Tibial artery (tissue), 4 donors: ENCODE measurements at regions not wholly inside any gene's neighbourhood (a gene's known extent, or its start where the extent isn't known, plus 50 kb on each side); places are given as distances from the start of the nearest gene placed in this dataset.

Source experiments
- DNase-seq, 2 donors: peaks; one replicate each; pipeline ENCODE4 v3.0.0-alpha.2; 2019
- H3K27ac ChIP-seq, 2 donors: fragments of 200-600 bp; sonication (generic) in 1 of 2; 1 replicate in 1 of 2; 2 replicates in 1 of 2; pipeline ENCODE4 v1.5.1; 2018 to 2019; ENCODE audit warnings: mild to moderate bottlenecking in 1 of 2
- H3K27me3 ChIP-seq, 2 donors: fragments of 200-600 bp; sonication (generic) in 1 of 2; one replicate each; pipeline versions ENCODE4 v1.5.1 to v1.6.0; 2016 to 2019
- H3K36me3 ChIP-seq, 3 donors: fragments of 200-600 bp; sonication (generic) in 2 of 3; one replicate each; pipeline ENCODE4 v1.5.1; 2016 to 2019; ENCODE audit warnings: mild to moderate bottlenecking in 2 of 3
- H3K4me1 ChIP-seq, 4 donors: fragments of 200-600 bp; sonication (generic) in 2 of 4; 1 replicate in 3 of 4; 2 replicates in 1 of 4; pipeline ENCODE4 v1.5.1; 2016 to 2019
- H3K4me3 ChIP-seq, 2 donors: fragments of 200-600 bp; sonication (generic) in 1 of 2; 1 replicate in 1 of 2; 2 replicates in 1 of 2; pipeline ENCODE4 v1.5.1; 2018 to 2019; ENCODE audit warnings: mild to moderate bottlenecking in 2 of 2
- H3K9me3 ChIP-seq, 3 donors: fragments of 200-600 bp; sonication (generic) in 1 of 3; one replicate each; pipeline ENCODE4 v1.5.1; 2016 to 2019
- CTCF ChIP-seq, 2 experiments: fragments of 200-600 bp in 1 of 2; fragments of 450-650 bp in 1 of 2; IDR thresholded peaks; one replicate each; pipeline ENCODE4 v1.5.1; 2017 to 2019; ENCODE audit warnings: antibody characterized with exemption in 2 of 2, mild to moderate bottlenecking in 1 of 2, moderate library complexity in 1 of 2
- intact Hi-C: fragments of 100-400 bp; cut with DNase I; formaldehyde crosslinking; loops from one replicate; pipeline ENCODE4 v1.15.0; 2023; ENCODE audit warnings: low total_unique reads

GRCh38 chr7:86978808-86979506, 80.5 kb downstream of the ELAPOR2 start:
- DNase-seq: no peak
- Histone ChIP-seq H3K27me3 (no peaks in the 10 kb centered on the region), H3K27ac (no peak overlapping the region), H3K4me1 (no peaks in the 10 kb centered on the region), H3K36me3 (no peaks in the 10 kb centered on the region), H3K4me3 (no peak overlapping the region), H3K9me3 (no peaks in the 10 kb centered on the region)
- intact Hi-C loops: no loop called here
- TF ChIP-seq CTCF (IDR thresholded peaks at IDR 0.05): no peak

GRCh38 chr7:86976958-86977357, 82.5 kb downstream of the ELAPOR2 start:
- Histone ChIP-seq H3K27ac (no peak overlapping the region), H3K9me3 (no peaks in the 10 kb centered on the region), H3K27me3 (no peaks in the 10 kb centered on the region), H3K36me3 (no peaks in the 10 kb centered on the region), H3K4me3 (no peak overlapping the region), H3K4me1 (no peaks in the 10 kb centered on the region)
- TF ChIP-seq CTCF (IDR thresholded peaks at IDR 0.05): no peak
- intact Hi-C loops: no loop called here
- no peak for DNase-seq

- Histone ChIP-seq H3K27ac (no peak overlapping the region), H3K27me3 (no peaks in the 10 kb centered on the region), H3K4me3 (no peak overlapping the region), H3K4me1 (no peaks in the 10 kb centered on the region), H3K36me3 (no peaks in the 10 kb centered on the region), H3K9me3 (no peaks in the 10 kb centered on the region)
- no peak for DNase-seq
- TF ChIP-seq CTCF (IDR thresholded peaks at IDR 0.05): no peak
- intact Hi-C loops: no loop called here
Measured at GRCh38 chr7:86975914-86976313, 83.5 kb downstream of the ELAPOR2 start.

GRCh38 chr7:86975449-86975848, 84.0 kb downstream of the ELAPOR2 start:
- H3K4me3 ChIP-seq: no peak overlapping the region

GRCh38 chr7:86972072-86972471, 87.4 kb downstream of the ELAPOR2 start:
- Histone ChIP-seq H3K4me1 (peaks cover 0 to 8% (median 0%) of the 10 kb centered on the region in 4 donors), H3K36me3 (no peaks in the 10 kb centered on the region), H3K4me3 (no peak overlapping the region), H3K9me3 (no peaks in the 10 kb centered on the region), H3K27me3 (no peaks in the 10 kb centered on the region), H3K27ac (no peak overlapping the region)
- intact Hi-C loops: no loop called here
- TF ChIP-seq CTCF (IDR thresholded peaks at IDR 0.05): no peak
- no peak for DNase-seq

More at GRCh38 chr7:86975449-86975848, 84.0 kb downstream of the ELAPOR2 start:
- intact Hi-C loops: no loop called here
- Histone ChIP-seq H3K4me1 (peaks cover 0 to under 1% (median 0%) of the 10 kb centered on the region in 4 donors), H3K9me3 (no peaks in the 10 kb centered on the region), H3K27me3 (no peaks in the 10 kb centered on the region), H3K36me3 (no peaks in the 10 kb centered on the region), H3K27ac (no peak overlapping the region)
- DNase-seq: no peak
- no peak for TF ChIP-seq CTCF (IDR thresholded peaks at IDR 0.05)
